ENCODE measurements at regions not wholly inside any gene's neighbourhood (a gene's known extent, or its start where the extent isn't known, plus 50 kb on each side); places are given as distances from the start of the nearest gene placed in this dataset.

DNA sequence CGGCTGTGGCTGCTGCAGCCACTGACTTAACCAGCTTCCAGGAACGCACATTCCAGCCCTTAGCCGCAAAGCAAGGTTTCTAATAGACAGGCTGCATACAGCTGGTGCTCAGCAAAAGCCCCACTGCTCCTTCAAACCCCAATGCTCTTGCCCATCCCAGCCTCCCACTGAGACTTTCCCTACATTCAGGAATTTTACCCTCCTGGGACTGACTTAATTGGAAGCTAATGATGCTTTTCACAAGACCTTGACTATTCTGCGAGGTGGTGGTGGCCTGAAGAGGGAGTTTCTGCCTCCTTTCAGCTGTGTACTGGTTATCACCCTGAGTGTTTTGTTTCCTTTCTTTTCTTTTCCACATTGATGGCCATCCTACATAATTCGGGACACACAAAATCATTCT lies 164.9 kb upstream of the IRX1 start:
- TF ChIP-seq EP300 (IDR thresholded peaks at IDR 0.05): no peak
- TF ChIP-seq CTCF (IDR thresholded peaks at IDR 0.05): no peak
